Activated CD8-positive, alpha-beta T cell treated with anti-CD3 and anti-CD28 coated beads, Interleukin-2, amount 10 ng/mL, durations not matched to agents 7 days and 5 days (primary cell): ENCODE measurements at regions not wholly inside any gene's neighbourhood (a gene's known extent, or its start where the extent isn't known, plus 50 kb on each side); places are given as distances from the start of the nearest gene placed in this dataset.

ENCODE experiments used
- ATAC-seq: fragments of 150-1000 bp; cut with Tn5 transposase; one replicate; pipeline ENCODE4 v1.10.0; 2021; ENCODE audit warnings: moderate library complexity
- CTCF ChIA-PET: fragments of 350-600 bp; sonication (Branson Sonifier 250); formaldehyde crosslinking; loops from one replicate; lab custom pipeline; 2021; ENCODE audit warnings: antibody characterized with exemption; lab: Charles Lee
- POLR2A ChIA-PET: fragments of 350-600 bp; sonication (Branson Sonifier 250); formaldehyde crosslinking; loops from one replicate; lab custom pipeline; 2021; ENCODE audit warnings: antibody characterized with exemption; lab: Charles Lee
- DNase-seq: peaks from one replicate; pipeline ENCODE4 v3.0.0-alpha.2; 2020
- H3K27ac Mint-ChIP-seq: one replicate; pipeline ENCODE4 v1.8.0; 2021; ENCODE audit warnings: mild to moderate bottlenecking, mixed read lengths
- H3K27me3 Mint-ChIP-seq: one replicate; pipeline ENCODE4 v1.8.0; 2021; ENCODE audit warnings: low read depth, mixed read lengths
- H3K36me3 Mint-ChIP-seq: one replicate; pipeline ENCODE4 v1.8.0; 2021; ENCODE audit warnings: low read depth, mixed read lengths
- H3K4me1 Mint-ChIP-seq: one replicate; pipeline ENCODE4 v1.8.0; 2021; ENCODE audit warnings: low read depth, mixed read lengths
- H3K4me3 Mint-ChIP-seq: one replicate; pipeline ENCODE4 v1.8.0; 2021; ENCODE audit warnings: mild to moderate bottlenecking, mixed read lengths
- H3K9me3 Mint-ChIP-seq: one replicate; pipeline ENCODE4 v1.8.0; 2022; ENCODE audit warnings: mixed read lengths; ENCODE audit not compliant: insufficient read depth

DNA sequence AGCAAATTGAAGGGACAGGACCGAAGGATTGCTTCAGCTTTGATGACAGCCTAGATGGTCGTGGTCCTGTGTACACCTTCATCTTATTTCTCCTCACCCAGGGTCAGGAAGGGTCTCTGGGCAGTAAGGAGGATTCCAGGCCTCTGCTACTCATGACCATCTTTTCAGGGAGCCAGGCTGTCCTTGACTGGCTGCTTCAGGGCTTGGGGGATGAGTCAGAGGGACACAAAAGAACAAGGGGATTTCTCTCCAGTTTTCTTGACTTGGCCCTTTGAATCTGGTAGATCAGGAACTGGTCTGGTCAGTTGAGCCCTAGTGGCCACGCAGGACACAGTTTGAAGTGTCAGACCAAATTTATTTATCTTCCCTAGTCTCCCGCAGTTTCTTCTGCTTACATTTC lies 402.1 kb upstream of the CHD6 start:
- no peak for ATAC-seq

DNA sequence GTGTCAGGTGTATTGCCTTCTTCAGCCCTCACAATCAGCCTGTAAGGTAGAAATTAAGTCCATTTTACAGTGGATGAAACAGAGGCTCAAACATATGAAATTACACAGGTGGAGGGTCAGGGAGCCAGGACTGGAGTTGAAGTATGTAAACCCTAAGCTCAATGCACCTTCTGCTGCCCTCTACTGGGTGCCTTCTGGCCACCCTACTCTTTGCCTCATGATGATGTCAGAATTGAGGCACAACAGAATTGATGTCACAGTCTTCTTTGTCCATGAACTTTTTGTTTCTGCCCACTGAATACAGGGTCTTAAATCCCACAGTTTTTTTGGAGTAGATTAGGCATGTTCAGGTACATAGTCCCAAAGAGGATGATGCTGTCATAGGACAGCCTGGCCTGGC lies 400.8 kb upstream of the CHD6 start:
- no peak for ATAC-seq
- Mint-ChIP-seq H3K27me3 (no peaks in the 10 kb centered on the region), H3K4me3 (no peak overlapping the region), H3K36me3 (no peaks in the 10 kb centered on the region), H3K27ac (no peak overlapping the region), H3K9me3 (no peaks in the 10 kb centered on the region), H3K4me1 (no peaks in the 10 kb centered on the region)
- ChIA-PET CTCF (no interaction called here), POLR2A (no interaction called here)
- DNase-seq: no peak

More for the DNA sequence above, 402.1 kb upstream of the CHD6 start:
- ChIA-PET POLR2A (no interaction called here), CTCF (no interaction called here)
- H3K4me3 Mint-ChIP-seq: no peak overlapping the region
- H3K36me3 Mint-ChIP-seq: no peaks in the 10 kb centered on the region
- no peaks in the 10 kb centered on the region for H3K27me3 Mint-ChIP-seq
- no peak overlapping the region for H3K27ac Mint-ChIP-seq
- no peak for DNase-seq
- H3K9me3 Mint-ChIP-seq: no peaks in the 10 kb centered on the region
- no peaks in the 10 kb centered on the region for H3K4me1 Mint-ChIP-seq

DNA sequence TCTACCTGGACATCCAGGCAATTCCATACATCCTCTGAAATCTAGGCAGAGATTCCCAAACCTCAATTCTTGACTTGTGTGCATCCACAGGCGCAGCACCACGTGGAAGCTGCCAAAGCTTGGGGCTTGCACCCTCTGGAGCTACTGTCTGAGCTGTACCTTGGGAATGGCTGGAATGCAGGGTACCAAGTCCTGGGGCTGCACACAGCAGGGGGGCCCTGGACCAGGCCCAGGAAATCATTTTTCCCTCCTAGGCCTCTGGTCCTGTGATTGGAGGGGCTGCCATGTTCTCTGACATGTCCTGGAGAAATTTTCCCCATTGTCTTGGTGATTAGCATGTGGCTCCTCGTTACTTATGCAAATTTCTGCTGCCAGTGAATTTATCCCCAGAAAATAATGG lies 391.9 kb upstream of the CHD6 start:
- ChIA-PET POLR2A (no interaction called here), CTCF (no interaction called here)
- H3K27ac Mint-ChIP-seq: no peak overlapping the region
- H3K4me3 Mint-ChIP-seq: no peak overlapping the region
- H3K9me3 Mint-ChIP-seq: no peaks in the 10 kb centered on the region
- H3K4me1 Mint-ChIP-seq: no peaks in the 10 kb centered on the region
- H3K27me3 Mint-ChIP-seq: no peaks in the 10 kb centered on the region
- ATAC-seq: no peak
- H3K36me3 Mint-ChIP-seq: no peaks in the 10 kb centered on the region
- DNase-seq: no peak

DNA sequence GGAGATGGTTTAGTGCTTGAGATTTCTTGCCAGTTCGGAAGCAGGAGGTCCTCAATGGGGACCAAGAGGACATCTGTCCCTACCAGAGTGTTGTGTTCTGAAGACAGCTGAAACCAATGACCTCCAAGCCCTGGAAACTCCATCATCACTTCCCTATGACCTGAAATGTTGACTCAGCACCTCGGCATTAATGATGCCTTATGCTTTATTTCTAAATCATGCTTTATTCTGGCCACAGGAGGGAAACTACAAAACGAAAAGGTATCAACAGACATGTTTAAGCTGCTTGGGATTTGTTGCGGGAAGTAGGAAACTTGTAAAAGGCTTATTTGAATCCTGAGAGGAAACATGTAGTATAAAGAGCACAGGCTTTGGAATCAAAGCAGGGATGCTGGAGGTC lies 389.1 kb upstream of the CHD6 start:
- ChIA-PET POLR2A (no interaction called here), CTCF (no interaction called here)
- Mint-ChIP-seq H3K36me3 (no peaks in the 10 kb centered on the region), H3K27ac (no peak overlapping the region), H3K4me3 (no peak overlapping the region), H3K9me3 (no peaks in the 10 kb centered on the region), H3K4me1 (no peaks in the 10 kb centered on the region), H3K27me3 (no peaks in the 10 kb centered on the region)
- DNase-seq (no peak), ATAC-seq (no peak)

DNA sequence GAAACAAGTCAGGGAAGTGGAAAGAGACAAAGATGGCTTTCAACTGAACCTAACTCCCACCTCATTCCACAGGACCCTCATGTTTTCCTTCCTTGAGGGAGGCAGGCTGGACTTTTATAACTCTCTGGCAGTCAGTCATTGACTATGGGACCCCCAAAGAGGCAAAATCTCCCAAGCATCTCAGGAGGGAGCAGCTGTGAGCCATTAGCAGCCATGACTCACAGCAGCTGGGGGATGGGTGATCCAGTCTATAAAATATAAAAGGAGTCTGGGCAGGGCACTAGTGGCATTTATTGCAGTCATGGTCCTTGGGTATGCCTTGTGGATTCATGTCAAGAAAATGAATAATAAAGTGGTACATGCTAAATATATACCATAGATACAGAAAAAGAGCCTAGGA lies 387.0 kb upstream of the CHD6 start:
- Mint-ChIP-seq H3K9me3 (no peaks in the 10 kb centered on the region), H3K36me3 (no peaks in the 10 kb centered on the region), H3K27ac (no peak overlapping the region), H3K4me1 (no peaks in the 10 kb centered on the region), H3K4me3 (no peak overlapping the region), H3K27me3 (no peaks in the 10 kb centered on the region)
- DNase-seq (no peak), ATAC-seq (no peak)
- ChIA-PET POLR2A (no interaction called here), CTCF (no interaction called here)

DNA sequence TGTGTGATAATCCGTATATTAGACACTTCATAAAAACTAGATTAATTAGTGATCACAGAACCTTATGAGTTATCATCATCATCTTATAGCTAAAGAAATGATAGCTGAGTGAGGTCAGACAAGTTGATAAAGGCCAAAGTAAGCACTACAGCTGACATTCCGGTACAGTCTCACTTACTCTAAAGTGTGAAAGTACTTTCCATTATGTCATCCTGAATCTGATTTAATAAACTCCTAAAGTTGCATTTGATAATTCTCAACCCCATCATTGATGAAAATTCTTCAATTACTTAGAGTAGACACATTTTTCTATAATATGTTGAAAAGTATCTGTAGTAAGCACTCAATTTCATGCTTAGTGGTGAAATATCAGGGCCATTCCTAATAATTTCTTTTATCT lies 385.2 kb upstream of the CHD6 start:
- Mint-ChIP-seq H3K27ac (no peak overlapping the region), H3K9me3 (no peaks in the 10 kb centered on the region), H3K4me1 (no peaks in the 10 kb centered on the region), H3K27me3 (no peaks in the 10 kb centered on the region), H3K36me3 (no peaks in the 10 kb centered on the region), H3K4me3 (no peak overlapping the region)
- ChIA-PET POLR2A (no interaction called here), CTCF (no interaction called here)
- DNase-seq (no peak), ATAC-seq (no peak)

DNA sequence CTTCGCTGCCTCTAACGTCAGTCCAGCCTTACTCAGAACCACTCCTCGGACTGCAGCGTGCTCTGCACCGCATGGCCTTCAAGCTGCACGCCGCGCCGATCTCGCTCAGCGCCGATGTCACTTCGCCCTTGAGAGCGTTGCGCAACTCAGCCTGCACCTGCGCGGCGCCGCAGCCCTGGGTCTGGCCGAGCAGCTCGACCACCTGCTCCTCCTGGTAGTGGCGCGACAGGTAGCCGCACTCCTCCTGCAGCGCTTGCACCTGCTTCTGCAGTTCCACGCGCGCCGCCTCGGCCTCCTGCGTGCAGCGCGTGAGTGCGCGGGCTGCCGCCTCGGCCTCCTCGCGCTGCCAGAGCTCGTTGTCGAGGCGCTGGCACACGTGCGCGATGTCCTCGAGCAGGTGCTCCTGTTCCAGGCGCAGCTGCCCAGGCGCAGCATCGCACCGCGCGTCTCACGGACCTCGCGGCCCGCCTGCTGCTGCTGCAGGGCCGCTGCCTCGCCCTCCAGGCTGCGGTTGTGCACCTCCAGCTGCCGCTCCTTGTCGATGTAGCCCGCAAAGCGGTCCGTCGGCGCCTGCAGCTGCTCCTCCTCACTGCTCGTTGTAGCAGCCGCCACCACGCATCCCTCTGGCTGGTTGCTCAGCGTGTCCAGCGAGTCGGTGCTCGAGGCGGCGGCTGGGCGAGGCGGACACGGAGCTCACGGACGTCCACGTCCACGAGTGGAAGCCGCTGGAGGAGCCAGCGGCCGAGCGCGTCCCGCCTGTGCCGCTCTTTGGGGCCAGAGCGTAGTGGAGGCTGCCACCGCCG lies 380.6 kb upstream of the CHD6 start:
- CTCF ChIA-PET: no interaction called here
- H3K27me3 Mint-ChIP-seq: no peaks in the 10 kb centered on the region
- no peak overlapping the region for H3K4me3 Mint-ChIP-seq
- no peak overlapping the region for H3K27ac Mint-ChIP-seq
- no peaks in the 10 kb centered on the region for H3K9me3 Mint-ChIP-seq
- POLR2A ChIA-PET: no interaction called here
- ATAC-seq (no peak), DNase-seq (no peak)
- H3K4me1 Mint-ChIP-seq: no peaks in the 10 kb centered on the region
- no peaks in the 10 kb centered on the region for H3K36me3 Mint-ChIP-seq

DNA sequence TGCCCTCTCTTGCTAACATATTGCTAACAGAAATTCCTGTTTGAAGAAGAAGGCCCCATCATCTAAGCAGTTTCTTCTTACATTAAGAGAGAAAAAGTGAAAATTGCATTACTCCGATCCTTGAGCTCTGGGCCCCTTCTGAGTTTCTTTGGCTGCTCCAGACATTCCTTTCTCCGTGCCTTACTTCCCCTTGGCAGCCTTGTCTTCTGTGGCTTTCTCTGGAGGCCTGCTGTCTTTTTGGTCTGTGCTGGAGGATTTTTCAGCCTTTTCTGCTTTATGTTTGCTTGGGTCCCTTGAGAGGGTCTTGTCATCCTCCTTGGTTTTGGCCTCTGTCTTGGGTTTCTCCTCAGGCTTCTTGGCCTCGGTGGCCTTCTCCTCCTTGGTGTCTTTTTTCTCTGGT lies 378.8 kb upstream of the CHD6 start:
- H3K27me3 Mint-ChIP-seq: no peaks in the 10 kb centered on the region

GRCh38 chr20:41992481-41992880 lies 374.3 kb upstream of the CHD6 start:
- H3K27ac Mint-ChIP-seq: no peak overlapping the region
- POLR2A ChIA-PET: no interaction called here
- H3K4me1 Mint-ChIP-seq: no peaks in the 10 kb centered on the region
- ATAC-seq (no peak), DNase-seq (no peak)
- CTCF ChIA-PET: no interaction called here
- H3K27me3 Mint-ChIP-seq: no peaks in the 10 kb centered on the region
- H3K36me3 Mint-ChIP-seq: no peaks in the 10 kb centered on the region
- H3K9me3 Mint-ChIP-seq: no peaks in the 10 kb centered on the region
- H3K4me3 Mint-ChIP-seq: no peak overlapping the region

More for the DNA sequence above, 378.8 kb upstream of the CHD6 start:
- DNase-seq (no peak), ATAC-seq (no peak)
- ChIA-PET CTCF (no interaction called here), POLR2A (interaction anchor here (0.6 kb wide), 1 partner anchor 53 kb away, joined by 3 read pairs; no protein-coding TSS in a partner anchor)
- no peak overlapping the region for H3K27ac Mint-ChIP-seq
- no peaks in the 10 kb centered on the region for H3K36me3 Mint-ChIP-seq
- H3K9me3 Mint-ChIP-seq: no peaks in the 10 kb centered on the region
- H3K4me1 Mint-ChIP-seq: no peaks in the 10 kb centered on the region
- H3K4me3 Mint-ChIP-seq: no peak overlapping the region

DNA sequence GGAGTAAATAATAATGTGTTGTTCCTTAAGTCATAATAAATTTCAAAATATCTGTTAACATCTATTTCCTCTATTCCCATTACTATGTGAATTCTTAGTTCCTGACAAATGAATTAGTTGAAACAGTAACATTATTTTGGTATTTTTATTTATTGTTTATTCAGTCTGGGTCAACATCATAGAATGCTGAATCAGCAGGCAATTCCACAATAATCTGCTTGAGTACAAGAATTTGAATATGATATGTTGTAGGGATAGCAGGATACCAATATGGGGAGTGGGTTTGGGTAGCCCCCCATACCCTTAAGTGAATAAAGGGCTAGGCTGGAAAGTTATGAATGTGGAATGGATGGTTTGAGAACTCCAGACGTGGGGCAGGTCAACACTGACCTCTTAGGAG lies 373.2 kb upstream of the CHD6 start:
- H3K27ac Mint-ChIP-seq: no peak overlapping the region
- no peak overlapping the region for H3K4me3 Mint-ChIP-seq
- H3K9me3 Mint-ChIP-seq: no peaks in the 10 kb centered on the region
- CTCF ChIA-PET: no interaction called here
- H3K36me3 Mint-ChIP-seq: no peaks in the 10 kb centered on the region
- ATAC-seq: no peak
- no peak for DNase-seq
- H3K27me3 Mint-ChIP-seq: no peaks in the 10 kb centered on the region
- POLR2A ChIA-PET: no interaction called here
- H3K4me1 Mint-ChIP-seq: no peaks in the 10 kb centered on the region

GRCh38 chr20:41989935-41990635 lies 371.9 kb upstream of the CHD6 start:
- DNase-seq: no peak
- Mint-ChIP-seq H3K4me3 (no peak overlapping the region), H3K36me3 (no peaks in the 10 kb centered on the region), H3K27me3 (no peaks in the 10 kb centered on the region), H3K27ac (no peak overlapping the region), H3K9me3 (no peaks in the 10 kb centered on the region), H3K4me1 (no peaks in the 10 kb centered on the region)
- ChIA-PET POLR2A (no interaction called here), CTCF (no interaction called here)
- ATAC-seq: no peak

DNA sequence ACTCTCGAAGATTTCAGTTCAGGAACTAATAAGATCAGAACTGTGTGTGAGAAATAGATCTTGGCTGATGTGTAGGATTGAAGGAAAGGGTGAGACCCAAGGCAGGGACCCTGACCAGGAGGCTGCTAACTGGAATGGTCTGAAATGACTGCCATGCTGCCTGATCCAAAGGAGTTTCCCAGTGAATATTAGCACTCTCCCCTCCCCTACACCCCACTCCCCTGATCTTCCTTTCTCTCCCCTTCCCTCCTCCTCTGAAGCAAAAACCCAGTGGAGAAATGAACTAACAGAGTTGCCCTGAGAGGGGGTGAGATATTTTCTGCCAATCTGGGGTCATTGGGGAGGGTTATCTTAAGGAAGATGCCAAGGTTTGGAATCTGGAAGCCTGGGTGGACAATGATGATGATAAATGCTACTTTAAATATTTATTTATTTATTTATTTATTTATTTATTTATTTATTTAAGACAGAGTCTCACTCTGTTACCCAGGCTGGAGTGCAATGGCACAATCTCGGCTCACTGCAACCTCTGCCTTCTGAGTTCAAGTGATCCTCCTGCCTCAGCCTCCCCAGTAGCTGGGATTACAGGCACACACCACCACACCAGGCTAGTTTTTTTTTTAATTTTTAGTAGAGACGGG lies 371.0 kb upstream of the CHD6 start:
- Mint-ChIP-seq H3K4me3 (no peak overlapping the region), H3K4me1 (no peaks in the 10 kb centered on the region), H3K36me3 (no peaks in the 10 kb centered on the region), H3K27ac (no peak overlapping the region), H3K27me3 (no peaks in the 10 kb centered on the region), H3K9me3 (no peaks in the 10 kb centered on the region)
- ChIA-PET POLR2A (no interaction called here), CTCF (no interaction called here)
- ATAC-seq (no peak), DNase-seq (no peak)
